ENCODE measurements at regions not wholly inside any gene's neighbourhood (a gene's known extent, or its start where the extent isn't known, plus 50 kb on each side); places are given as distances from the start of the nearest gene placed in this dataset.

DNA sequence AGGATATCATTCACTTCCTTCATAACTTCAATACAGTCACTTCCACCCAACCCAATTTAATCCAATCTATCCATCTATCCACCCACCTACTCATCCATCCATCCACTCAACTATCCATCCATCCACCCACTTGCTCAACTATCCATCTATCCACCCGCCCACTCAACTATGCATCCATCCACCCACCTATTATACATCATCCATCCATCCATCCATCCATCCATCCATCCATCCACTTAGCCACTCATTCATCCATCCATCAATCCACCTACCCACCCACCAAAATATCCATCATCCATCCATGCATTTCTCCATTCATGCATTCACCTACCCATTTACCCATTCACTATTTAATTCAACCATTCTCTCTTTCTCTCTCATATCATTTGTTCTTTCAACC, 179.5 kb downstream of the HAPSTR1 start:
- TF ChIP-seq TAF1 (IDR thresholded peaks at IDR 0.05; ENCODE audit: low read depth, low read length): no peak
- no peak for TF ChIP-seq POLR2A (IDR thresholded peaks at IDR 0.05; ENCODE audit: low read depth, low read length)
- TF ChIP-seq POLR2AphosphoS5 (IDR thresholded peaks at IDR 0.05; ENCODE audit: low read depth, low read length): no peak
- no peak for TF ChIP-seq POU2F2 (IDR thresholded peaks at IDR 0.05; ENCODE audit: low read depth, low read length)
- TF ChIP-seq PAX5 (IDR thresholded peaks at IDR 0.05; ENCODE audit: insufficient read depth, low read length, severe bottlenecking): no peak
- TF ChIP-seq SPI1 (IDR thresholded peaks at IDR 0.05; ENCODE audit: low read depth, low read length): no peak
- FAIRE-seq (no peak), DNase-seq (ENCODE audit: insufficient read length, low spot score) (no peak)

DNA sequence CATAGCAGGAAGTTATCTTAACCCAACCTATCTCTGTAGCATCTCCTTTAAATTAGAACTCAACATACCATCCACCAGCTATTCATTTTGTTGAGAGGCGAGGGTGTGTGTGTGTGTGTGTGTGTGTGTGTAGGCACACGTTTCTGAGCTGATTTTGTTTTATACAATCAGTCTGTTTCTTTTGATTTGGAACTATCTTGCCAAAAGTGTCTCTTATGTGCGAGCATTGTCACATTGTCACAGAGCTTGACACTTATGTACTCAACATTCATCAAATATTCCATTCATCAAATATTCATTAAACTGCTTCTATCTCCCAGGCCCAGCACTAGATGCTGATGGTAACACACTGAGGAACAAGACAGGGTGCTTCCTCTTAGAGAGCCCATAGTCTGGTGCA, 180.4 kb downstream of the HAPSTR1 start:
- FAIRE-seq: no peak
- no peak for TF ChIP-seq TAF1 (IDR thresholded peaks at IDR 0.05; ENCODE audit: low read depth, low read length)
- TF ChIP-seq SPI1 (IDR thresholded peaks at IDR 0.05; ENCODE audit: low read depth, low read length): no peak
- TF ChIP-seq POLR2A (IDR thresholded peaks at IDR 0.05; ENCODE audit: low read depth, low read length): no peak
- no peak for DNase-seq (ENCODE audit: insufficient read length, low spot score)

DNA sequence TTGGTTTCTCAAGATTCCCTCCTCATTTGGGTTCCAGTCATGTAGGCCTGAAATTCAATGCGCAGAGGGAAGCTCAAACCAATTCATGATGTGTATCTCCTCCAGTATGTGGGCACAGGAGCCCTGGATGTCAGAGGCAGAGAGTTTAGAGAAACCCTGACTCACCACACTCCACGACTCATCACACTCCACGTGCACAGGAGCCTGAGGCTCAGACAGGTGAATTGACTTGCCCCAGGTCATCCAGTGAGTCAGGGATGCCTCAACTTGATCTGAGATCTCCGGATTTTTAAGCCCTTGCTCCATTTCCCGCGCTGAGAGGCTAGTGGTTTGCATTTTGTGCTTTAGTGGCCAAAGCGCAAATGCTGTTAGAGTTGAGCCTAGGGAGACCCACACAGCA, 183.9 kb downstream of the HAPSTR1 start:
- DNase-seq (ENCODE audit: insufficient read length, low spot score): no peak
- TF ChIP-seq POLR2AphosphoS5 (IDR thresholded peaks at IDR 0.05; ENCODE audit: low read depth, low read length) (no peak), SPI1 (IDR thresholded peaks at IDR 0.05; ENCODE audit: low read depth, low read length) (no peak), POLR2A (IDR thresholded peaks at IDR 0.05; ENCODE audit: low read depth, low read length) (no peak)
- FAIRE-seq: no peak

DNA sequence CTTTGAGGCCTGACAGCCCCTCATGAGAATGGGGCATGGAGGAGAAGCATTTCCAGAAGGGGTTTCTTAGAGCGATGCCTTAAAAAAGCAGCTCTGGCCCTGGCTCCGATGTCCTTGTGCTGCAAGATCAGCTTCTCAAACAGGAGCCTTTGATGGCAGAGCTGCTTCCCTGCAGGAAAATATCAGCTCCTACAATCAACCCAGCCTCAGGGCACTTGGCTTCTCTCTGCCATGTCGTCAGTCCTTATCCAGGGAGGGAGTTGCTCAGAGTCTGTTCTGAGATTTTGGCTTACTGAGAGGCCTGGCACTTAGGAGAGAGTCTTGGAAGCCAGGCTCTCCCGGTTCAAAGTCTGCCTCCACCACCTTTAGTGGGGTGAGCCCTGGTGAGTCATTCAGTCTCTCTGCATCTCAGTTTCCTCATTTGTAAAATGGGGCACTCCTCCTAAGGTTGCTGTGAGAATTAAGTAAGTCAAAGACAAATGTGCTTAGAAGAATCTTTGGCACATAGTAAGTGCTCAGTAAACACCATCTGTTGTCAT, 184.4 kb downstream of the HAPSTR1 start:
- no peak for DNase-seq (ENCODE audit: insufficient read length, low spot score)
- no peak for FAIRE-seq
- TF ChIP-seq POLR2AphosphoS5 (IDR thresholded peaks at IDR 0.05; ENCODE audit: low read depth, low read length) (no peak), PAX5 (IDR thresholded peaks at IDR 0.05; ENCODE audit: insufficient read depth, low read length, severe bottlenecking) (no peak), POLR2A (IDR thresholded peaks at IDR 0.05; ENCODE audit: low read depth, low read length) (no peak), SPI1 (IDR thresholded peaks at IDR 0.05; ENCODE audit: low read depth, low read length) (no peak), TAF1 (IDR thresholded peaks at IDR 0.05; ENCODE audit: low read depth, low read length) (no peak), POU2F2 (IDR thresholded peaks at IDR 0.05; ENCODE audit: low read depth, low read length) (no peak)

DNA sequence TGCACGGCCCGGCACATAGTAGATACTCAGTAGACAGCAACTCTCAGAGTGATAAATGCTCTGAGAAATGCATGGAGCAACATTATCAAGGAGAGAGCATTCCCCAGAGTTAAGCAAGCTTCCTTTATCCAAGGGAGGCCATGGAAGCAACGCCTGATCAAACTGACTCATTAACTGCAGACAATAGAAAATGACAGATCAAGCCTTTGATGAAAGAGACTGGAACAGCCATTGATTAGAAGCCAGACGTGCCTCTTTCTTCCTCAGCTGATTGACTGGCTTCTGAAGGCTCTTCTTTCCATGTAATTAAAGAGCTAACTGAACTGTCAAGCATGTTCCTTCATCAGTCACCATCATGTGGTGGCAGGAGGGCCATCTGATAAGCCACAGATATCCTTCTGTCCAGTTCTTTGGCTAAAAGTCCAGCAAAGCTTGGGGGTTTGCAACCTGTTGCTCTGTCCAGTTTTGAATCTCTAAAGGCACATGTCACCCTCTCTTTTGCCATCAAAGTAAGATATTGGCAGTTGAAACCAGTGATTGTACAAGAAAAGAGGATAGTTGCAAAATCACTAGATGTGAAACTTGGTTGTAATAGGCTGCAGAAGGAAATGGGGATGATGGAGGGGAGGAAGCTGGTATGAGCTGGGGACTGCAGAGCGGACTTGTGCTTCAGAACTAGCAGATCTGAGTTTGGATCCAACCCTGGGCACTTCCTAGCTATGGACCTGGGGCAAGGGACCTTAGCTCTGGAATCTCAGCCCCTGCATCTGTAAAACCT, 188.0 kb downstream of the HAPSTR1 start:
- no peak for FAIRE-seq

DNA sequence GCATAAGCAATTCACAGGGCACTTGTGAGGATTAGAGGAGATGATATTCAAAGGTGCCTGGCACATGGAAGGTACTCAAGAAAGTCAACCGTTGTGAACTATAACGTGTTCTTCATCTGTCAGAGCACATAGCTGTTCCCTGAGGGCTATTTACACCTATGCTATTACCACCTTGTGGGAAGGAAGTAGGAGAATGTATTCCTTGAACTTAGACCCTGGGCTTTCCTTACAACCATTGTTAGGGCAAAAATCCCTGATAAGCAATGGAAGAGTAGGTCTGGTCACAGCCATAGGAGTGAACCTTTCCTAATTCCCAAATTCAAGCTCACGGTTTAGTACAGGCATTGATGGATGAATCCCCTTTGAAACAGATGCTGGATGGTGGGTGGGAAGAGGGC, 188.6 kb downstream of the HAPSTR1 start:
- FAIRE-seq (no peak), DNase-seq (ENCODE audit: insufficient read length, low spot score) (no peak)
- TF ChIP-seq SPI1 (IDR thresholded peaks at IDR 0.05; ENCODE audit: low read depth, low read length) (no peak), TAF1 (IDR thresholded peaks at IDR 0.05; ENCODE audit: low read depth, low read length) (no peak), PAX5 (IDR thresholded peaks at IDR 0.05; ENCODE audit: insufficient read depth, low read length, severe bottlenecking) (no peak), POU2F2 (IDR thresholded peaks at IDR 0.05; ENCODE audit: low read depth, low read length) (no peak), POLR2A (IDR thresholded peaks at IDR 0.05; ENCODE audit: low read depth, low read length) (no peak), POLR2AphosphoS5 (IDR thresholded peaks at IDR 0.05; ENCODE audit: low read depth, low read length) (no peak)

More for the DNA sequence above, 188.0 kb downstream of the HAPSTR1 start:
- DNase-seq (ENCODE audit: insufficient read length, low spot score): no peak
- no peak for TF ChIP-seq POLR2A (IDR thresholded peaks at IDR 0.05; ENCODE audit: low read depth, low read length)
- TF ChIP-seq PAX5 (IDR thresholded peaks at IDR 0.05; ENCODE audit: insufficient read depth, low read length, severe bottlenecking): no peak
- no peak for TF ChIP-seq SPI1 (IDR thresholded peaks at IDR 0.05; ENCODE audit: low read depth, low read length)

DNA sequence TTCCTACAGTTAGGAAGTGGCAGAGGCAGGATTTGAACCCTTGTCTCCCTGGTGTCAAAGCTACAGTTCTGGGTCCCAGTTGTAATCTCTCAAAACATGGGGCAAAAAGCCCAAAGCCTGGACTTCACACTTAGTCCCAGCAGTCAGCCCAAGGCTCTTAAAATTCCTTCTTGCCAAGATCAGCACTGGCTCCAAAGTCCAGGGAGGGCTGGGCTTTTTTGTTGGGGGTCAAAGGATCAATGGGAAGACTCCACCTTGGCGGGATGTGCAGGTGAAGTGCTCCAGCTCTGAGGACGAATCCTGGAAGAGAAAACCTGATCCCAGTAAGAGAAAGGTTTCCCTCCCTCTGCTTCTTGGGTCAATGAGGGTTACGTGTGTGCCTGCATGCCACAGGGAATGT, 195.5 kb downstream of the HAPSTR1 start:
- TF ChIP-seq POU2F2 (IDR thresholded peaks at IDR 0.05; ENCODE audit: low read depth, low read length) (no peak), POLR2A (IDR thresholded peaks at IDR 0.05; ENCODE audit: low read depth, low read length) (no peak), SPI1 (IDR thresholded peaks at IDR 0.05; ENCODE audit: low read depth, low read length) (no peak), POLR2AphosphoS5 (IDR thresholded peaks at IDR 0.05; ENCODE audit: low read depth, low read length) (no peak), TAF1 (IDR thresholded peaks at IDR 0.05; ENCODE audit: low read depth, low read length) (no peak), PAX5 (IDR thresholded peaks at IDR 0.05; ENCODE audit: insufficient read depth, low read length, severe bottlenecking) (no peak)
- FAIRE-seq: no peak
- DNase-seq (ENCODE audit: insufficient read length, low spot score): no peak

DNA sequence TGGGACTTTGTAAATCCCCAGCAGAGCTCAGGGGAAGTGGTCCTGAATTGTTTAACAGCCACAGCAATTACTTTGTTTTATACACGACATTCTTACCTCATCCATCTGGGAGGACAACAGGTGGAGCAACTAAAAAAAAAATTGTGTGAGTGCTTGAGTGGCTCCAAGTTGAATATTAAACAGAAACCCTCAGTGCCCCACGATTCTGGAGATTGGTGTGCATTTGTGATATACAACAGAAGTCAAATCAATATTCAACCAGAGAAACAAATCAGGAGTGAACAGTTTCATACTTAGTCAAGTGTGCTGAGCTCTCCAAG, 204.8 kb downstream of the HAPSTR1 start:
- no peak for TF ChIP-seq POU2F2 (IDR thresholded peaks at IDR 0.05; ENCODE audit: low read depth, low read length)
- no peak for TF ChIP-seq PAX5 (IDR thresholded peaks at IDR 0.05; ENCODE audit: insufficient read depth, low read length, severe bottlenecking)
- no peak for TF ChIP-seq SPI1 (IDR thresholded peaks at IDR 0.05; ENCODE audit: low read depth, low read length)
- DNase-seq (ENCODE audit: insufficient read length, low spot score): no peak
- FAIRE-seq: no peak

DNA sequence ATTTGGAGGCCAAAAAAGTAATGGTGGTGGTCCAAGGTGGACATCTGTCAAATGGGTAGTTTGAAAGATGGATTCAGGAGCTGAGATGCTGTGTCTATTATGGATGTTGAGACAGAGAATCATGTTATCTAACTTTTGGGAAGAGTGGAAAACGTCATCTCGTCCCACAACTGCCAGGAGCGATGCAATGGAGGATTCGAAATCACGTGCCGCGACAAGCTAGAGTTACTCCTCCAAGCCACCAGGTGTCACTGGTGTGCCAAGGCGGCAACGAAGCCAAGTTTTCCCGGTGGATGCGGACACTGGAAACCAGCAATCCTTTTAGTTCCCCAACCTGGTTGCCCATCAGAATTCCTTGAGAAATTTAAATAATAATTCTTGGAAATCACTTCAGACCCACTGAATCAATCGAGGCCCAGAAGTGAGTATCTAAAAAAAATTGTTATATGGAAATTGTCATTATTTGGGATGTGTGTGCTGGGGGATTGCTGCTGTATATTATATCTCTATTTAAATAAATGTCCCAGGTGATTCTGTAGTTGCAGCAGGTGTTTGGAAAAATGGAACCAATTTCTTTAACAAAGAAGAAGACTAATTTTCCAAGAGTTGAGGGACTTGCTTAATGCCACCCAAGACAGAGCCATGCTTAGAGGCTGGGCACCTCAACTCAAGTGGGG, 206.1 kb downstream of the HAPSTR1 start:
- no peak for FAIRE-seq
- DNase-seq (ENCODE audit: insufficient read length, low spot score): no peak
- no peak for TF ChIP-seq POLR2A (IDR thresholded peaks at IDR 0.05; ENCODE audit: low read depth, low read length)
- TF ChIP-seq POLR2AphosphoS5 (IDR thresholded peaks at IDR 0.05; ENCODE audit: low read depth, low read length): no peak
- TF ChIP-seq TAF1 (IDR thresholded peaks at IDR 0.05; ENCODE audit: low read depth, low read length): no peak
- TF ChIP-seq SPI1 (IDR thresholded peaks at IDR 0.05; ENCODE audit: low read depth, low read length): no peak
- TF ChIP-seq POU2F2 (IDR thresholded peaks at IDR 0.05; ENCODE audit: low read depth, low read length): no peak
- TF ChIP-seq PAX5 (IDR thresholded peaks at IDR 0.05; ENCODE audit: insufficient read depth, low read length, severe bottlenecking): no peak

DNA sequence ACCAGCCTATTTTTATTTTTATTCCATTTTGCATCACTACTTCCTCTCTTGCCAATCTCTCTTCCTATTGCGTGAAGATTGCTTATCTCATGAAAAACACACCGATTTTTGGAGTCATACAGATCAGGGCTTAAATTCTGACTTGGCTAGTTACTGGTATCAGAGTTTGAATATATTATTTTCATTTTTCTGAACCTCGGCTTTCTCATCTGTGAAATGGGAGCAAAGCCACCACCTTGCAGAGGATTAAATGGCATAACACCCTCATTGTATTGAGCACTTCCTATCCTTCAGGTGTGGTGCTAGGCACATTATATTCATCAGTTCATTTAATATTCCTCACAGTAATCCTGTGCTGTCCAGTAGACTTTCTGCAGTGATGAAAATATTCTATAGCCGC, 208.8 kb downstream of the HAPSTR1 start:
- FAIRE-seq: no peak
- DNase-seq (ENCODE audit: insufficient read length, low spot score): no peak
- TF ChIP-seq PAX5 (IDR thresholded peaks at IDR 0.05; ENCODE audit: insufficient read depth, low read length, severe bottlenecking) (no peak), POLR2A (IDR thresholded peaks at IDR 0.05; ENCODE audit: low read depth, low read length) (no peak), POU2F2 (IDR thresholded peaks at IDR 0.05; ENCODE audit: low read depth, low read length) (no peak), SPI1 (IDR thresholded peaks at IDR 0.05; ENCODE audit: low read depth, low read length) (no peak), TAF1 (IDR thresholded peaks at IDR 0.05; ENCODE audit: low read depth, low read length) (no peak), POLR2AphosphoS5 (IDR thresholded peaks at IDR 0.05; ENCODE audit: low read depth, low read length) (no peak)

All from GM12891 (cell line).